Esophagus squamous epithelium (tissue), 4 donors: ENCODE measurements at regions not wholly inside any gene's neighbourhood (a gene's known extent, or its start where the extent isn't known, plus 50 kb on each side); places are given as distances from the start of the nearest gene placed in this dataset.
"Not testable (repeated sequence)": the region's sequence is repeated elsewhere in the genome, so short reads cannot be mapped to it uniquely, and the experiment has no call there.

Experiments used
- CTCF ChIP-seq, 6 experiments: fragments of 450-650 bp in 4 of 6; fragments of 200-600 bp in 2 of 6; sonication (generic) in 2 of 6; IDR thresholded peaks; one replicate each; pipeline ENCODE4 v1.5.1; 2016 to 2019; ENCODE audit warnings: antibody characterized with exemption in 6 of 6, mild to moderate bottlenecking in 4 of 6, moderate library complexity in 4 of 6
- POLR2A ChIP-seq, 4 donors: fragments of 450-650 bp; IDR thresholded peaks; one replicate each; pipeline ENCODE4 v1.6.1; 2017; ENCODE audit warnings: antibody characterized with exemption in 4 of 4, mild to moderate bottlenecking in 4 of 4, moderate library complexity in 3 of 4

- not testable (repeated sequence) for TF ChIP-seq POLR2A, CTCF (IDR thresholded peaks at IDR 0.05)
Measured at GRCh38 chr12:83696311-83696710, 1009.6 kb downstream of the TMTC2 start.
